Activated gamma-delta T cell treated with anti-CD3 and anti-CD28 coated beads, Interleukin-2, amount 50 U/mL, for 16 hours (primary cell): ENCODE measurements at regions not wholly inside any gene's neighbourhood (a gene's known extent, or its start where the extent isn't known, plus 50 kb on each side); places are given as distances from the start of the nearest gene placed in this dataset.
A peak's percentile ranks its signal among the peaks of the same experiment; 100 is the strongest.

ENCODE experiments used
- DNase-seq: peaks from one replicate; pipeline ENCODE4 v3.0.0-alpha.2; 2020; ENCODE audit warnings: low read depth

DNA sequence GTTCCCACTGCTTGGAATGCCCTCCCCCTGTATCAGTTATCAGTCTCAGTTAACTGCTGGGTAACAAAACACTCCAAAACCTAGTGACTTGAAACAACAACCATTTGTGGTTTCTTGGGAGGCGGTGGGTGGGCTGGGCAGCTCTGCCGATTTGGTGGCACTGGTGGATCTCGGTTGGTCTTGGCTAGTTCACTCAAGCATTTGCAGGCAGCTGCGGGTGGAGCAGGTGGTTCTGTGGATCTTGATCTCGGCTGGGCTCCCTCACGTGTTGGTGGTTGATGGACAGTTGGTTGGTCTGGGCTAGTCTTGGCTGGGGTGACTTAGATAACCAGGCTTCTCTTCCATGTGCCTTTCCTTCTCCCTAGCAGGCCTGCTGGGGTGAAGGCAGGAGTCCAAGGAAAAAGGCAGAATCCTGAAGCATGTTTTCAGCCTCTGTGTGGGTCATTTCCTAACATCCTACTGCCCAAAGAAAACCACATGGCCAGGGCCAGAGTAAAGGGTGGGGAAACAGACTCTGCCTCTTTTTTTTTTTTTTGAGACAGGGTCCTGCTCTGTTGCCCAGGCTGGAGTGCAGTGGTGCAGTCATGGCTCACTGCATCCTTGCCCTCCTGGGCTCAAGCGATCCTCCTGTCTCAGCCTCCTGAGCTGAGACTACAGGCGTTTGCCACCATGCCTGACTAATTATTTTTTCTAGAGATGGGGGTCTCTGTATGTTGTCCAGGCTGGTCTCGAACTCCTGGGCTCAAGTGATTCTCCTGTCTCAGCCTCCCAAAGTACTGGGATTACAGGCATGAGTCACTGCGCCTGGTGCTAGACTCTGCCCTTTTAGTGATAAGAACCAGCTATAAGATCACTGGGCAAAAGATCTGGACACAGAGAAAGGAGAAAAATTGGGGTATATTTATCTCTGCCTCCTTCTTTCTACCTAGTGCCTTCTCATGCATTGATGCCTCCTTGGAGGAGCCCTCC, 183.7 kb downstream of the RGS3 start:
- DNase-seq, result no peak

DNA sequence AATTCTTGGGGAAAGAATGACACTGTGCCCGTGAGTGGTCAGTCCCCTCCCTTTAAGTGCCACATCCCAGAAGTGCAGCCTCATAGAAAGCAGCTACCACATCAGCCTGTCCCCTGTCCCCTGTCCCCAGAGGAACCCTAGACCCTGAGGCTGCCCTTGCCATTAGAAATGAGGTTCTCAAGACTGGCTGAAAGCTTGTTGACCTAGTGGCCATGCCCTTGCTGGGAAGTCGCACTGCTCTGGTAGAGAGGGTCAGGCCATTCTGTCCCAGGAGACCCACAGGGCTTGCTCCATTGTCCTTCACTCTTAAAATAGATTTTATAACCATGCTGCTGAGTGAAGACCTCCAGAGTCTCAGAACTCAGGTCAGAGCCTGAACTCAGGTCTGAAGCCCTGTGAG, 184.5 kb downstream of the RGS3 start:
- no peak for DNase-seq

DNA sequence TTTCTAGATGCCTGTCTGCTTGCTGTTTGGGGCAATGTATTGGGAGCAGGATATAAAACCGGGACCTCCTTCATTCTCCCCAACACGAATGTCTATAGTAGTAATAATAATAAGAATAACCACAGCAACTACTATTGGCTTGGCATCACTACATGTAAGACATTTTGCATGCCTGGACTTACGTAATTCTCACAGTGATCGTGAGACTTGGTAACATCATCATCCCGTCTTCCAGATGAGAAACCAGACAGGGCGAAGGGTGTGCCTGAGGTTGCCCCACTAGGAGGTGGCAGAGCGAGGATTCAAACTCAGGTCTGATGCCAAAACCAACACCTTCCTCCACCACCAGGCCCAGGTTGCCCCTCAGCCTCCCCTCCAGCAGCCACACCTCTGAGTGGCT, 185.1 kb downstream of the RGS3 start:
- no peak for DNase-seq

DNA sequence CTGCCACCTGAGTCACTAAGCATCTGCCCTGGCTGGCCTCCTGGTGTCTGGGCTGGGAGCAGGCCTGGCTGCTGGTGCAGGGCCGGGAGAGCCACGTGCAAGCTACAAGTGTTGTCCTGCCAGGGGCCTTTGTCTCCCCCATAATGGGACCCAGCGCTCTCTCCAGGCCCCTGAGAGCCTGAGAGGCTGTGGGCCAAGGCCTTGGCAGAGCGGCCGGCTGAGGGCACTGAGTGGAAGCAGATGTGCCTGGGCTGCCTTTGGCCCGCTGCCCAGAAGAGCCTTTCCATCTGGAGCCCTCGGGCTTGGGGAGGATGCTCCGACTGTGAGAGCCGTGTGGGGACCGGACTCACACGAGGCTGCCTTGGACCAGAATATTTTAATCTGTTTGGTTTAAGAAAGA, 185.5 kb downstream of the RGS3 start:
- no peak for DNase-seq

DNA sequence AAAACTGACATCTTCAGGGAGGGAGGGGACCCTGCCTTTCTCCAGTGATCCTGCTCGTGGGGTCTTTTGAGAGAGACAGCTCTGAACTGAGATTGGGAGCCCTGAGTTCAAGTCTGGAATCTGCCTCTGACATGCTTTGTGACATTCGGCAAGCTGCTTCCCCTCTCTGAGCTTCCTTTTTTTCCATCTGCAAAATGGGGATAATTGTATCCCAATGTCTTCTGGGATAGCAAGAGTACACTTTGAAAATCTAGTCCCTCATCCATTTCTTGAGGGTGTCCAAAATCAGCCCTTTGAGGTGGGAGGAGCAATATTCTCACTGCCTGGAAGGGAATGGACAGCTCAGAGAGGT, 186.3 kb downstream of the RGS3 start:
- no peak for DNase-seq

DNA sequence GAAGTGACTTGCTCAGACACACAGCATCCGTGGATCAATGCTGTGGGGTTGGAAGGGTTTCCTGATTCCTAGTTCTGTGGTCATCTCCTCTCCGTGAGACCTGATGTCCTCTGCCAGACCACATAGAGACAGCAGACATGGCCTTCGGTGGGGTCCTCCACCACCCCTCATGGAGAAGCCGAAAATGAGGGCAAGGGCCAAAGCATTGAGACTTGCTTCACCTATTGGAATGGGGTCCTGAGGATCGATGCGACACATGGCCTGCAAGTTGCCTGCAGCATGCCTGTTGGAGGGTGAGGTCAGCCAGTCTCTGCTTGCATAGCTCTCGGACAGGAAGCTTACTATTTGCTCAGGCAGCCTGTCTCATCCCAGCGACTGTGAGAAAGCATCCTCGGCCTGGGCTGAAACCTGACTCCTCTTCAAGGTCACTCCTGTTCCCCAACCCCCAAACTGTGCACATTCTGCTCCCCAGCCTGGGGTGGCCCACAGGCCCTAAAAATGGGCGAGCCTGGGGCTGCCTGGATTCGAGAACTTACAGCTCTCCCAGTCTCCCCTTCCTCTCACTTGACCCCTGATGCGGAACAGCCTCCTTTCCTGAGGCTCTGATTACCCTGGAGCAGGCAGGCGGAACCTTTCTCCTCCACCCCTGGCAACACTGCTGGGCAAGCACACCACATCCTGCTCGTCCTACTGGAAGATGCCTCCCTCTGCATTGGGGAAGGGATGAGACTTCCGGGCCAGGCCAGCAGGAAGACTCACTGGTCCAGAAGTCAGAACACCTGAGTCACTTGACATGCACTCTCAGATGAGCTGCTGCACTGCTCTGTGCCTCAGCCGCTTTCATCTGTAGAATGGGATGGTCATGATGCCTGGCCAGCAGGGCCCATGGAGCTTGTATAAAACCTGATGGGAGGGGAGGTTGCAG, 186.9 kb downstream of the RGS3 start:
- no peak for DNase-seq

DNA sequence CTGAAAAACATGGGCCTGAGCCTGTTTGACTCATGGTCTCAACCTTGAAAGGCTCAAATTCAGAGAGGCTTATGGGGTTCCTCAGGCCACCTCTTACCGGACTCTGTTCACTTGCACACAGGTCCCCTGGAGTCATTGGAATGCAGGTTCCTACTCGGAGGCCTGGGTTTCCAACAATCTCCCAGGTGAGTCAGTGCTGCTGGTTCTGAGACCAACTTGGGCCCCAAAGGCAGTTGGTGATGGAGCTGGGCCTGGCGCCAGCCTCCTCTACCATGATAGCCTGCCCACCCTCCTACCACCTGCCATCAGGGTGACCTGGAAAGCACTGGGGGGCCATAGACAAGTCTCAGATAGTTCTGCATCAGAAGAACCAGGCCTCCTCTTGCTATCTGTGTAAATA, 188.4 kb downstream of the RGS3 start:
- DNase-seq, result no peak

DNA sequence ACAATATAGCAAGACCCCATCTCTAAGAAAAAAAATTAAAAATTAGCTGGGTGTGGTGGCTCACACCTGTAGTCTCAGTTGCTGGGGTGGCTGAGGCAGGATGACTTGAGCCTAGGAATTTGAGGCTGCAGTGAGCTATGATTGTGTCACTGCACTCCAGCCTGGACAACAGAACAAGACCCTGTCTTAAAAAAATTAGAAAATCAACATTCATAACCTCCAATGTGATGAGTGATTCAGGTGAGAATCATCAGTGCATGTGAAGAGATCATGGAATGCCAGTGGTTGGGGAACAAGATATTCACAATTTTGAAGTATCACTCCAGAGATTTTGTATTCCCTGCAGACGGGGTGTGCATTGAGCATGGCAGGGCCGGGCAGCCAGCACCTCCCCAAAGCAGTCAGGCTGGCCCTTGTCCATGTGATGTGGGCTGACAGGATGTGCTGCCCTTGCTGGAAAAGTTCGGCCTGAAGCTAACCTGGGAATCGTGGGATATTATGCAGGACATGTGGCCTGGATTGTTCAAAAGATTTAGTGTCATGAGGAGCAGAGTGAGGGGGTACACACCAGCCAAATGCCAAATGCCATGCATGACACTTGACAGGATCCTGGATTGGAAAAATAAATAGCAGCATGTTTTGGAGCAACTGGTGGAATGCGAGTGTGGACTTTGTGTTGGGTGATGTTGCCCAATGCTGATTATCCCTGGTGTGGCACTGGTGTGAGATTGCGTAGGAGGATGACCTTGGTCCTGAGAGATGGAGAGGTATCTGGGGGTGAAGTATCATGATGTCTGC, 189.0 kb downstream of the RGS3 start:
- DNase-seq, result no peak

DNA sequence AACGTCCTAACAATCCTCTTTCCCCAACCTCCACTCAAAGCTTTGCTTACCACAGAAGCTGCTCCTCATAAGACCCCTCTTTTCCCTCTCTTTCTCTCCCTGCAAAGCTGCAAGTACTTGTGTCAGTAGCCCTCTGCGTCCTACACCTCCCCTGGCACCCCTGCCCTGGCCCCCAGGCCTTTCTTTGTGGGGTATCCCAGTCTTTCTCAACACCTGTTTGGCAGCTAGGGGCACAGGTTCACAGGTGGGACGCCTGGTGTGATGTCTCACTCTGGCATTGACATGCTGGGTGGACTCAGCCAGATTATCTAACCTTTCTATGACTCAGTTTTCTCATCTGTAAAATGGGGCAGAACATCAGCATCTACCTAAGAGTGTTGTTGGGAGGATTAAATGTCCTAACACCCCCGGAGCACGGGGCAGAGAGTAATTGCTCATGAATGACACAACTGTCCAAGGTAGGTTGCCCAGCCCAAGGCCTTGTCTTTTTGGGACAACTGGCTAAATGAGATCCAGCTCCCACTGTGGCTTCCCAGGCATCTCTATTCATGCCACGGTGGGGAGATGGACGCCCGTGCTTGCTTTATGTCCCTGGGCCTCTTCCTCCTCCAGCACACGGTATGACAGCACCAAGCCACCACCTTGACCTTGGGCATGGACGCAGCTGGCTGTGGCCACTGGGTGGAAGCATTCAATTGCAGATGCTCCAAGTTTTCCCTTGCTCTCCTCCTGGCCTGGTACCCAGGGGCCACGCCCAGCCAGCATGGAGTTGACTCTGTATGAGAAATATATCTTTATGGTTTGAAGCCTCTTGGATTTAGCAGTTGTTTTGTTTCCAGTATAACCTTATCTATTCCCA, 190.4 kb downstream of the RGS3 start:
- DNase-seq, result no peak

DNA sequence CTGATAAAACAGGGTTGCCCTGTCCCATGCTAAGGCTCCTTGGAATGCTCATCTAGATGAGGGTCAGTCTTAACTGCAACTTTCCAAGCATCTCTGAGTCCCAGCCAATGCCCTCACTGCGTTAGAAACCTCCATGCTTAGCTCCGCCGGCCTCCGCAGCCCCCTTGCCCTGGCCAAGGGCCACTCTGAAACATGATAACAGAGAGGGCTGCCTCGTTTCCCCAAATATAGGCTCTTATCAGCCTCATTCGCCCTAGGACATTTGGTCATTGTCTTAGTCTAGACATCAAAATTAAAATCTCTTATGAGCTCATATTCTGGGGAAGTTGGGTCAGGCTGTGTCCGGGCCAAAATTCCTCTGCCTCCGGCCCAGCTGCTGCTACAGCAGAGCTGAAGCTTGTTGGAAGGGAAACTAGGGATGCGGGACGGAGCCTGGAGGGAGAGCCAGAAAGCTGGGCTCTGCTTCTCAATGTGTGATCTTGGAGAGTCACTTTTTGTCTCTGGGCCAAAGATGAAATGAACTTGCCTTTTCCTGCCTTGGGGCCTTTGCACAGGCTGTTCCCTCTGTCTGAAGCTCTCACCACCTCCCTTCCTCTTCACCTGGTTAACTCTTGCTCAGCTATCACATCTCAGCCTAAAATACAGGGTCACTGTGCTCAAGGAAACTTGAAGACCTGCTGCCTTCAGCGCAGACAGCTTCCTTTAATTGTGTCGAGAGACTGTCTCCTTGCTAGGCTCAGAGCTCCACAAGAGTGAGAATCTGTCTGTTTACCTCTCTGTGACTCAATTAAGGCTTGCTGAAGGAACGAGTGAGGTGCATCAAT, 191.3 kb downstream of the RGS3 start:
- DNase-seq, result no peak

DNA sequence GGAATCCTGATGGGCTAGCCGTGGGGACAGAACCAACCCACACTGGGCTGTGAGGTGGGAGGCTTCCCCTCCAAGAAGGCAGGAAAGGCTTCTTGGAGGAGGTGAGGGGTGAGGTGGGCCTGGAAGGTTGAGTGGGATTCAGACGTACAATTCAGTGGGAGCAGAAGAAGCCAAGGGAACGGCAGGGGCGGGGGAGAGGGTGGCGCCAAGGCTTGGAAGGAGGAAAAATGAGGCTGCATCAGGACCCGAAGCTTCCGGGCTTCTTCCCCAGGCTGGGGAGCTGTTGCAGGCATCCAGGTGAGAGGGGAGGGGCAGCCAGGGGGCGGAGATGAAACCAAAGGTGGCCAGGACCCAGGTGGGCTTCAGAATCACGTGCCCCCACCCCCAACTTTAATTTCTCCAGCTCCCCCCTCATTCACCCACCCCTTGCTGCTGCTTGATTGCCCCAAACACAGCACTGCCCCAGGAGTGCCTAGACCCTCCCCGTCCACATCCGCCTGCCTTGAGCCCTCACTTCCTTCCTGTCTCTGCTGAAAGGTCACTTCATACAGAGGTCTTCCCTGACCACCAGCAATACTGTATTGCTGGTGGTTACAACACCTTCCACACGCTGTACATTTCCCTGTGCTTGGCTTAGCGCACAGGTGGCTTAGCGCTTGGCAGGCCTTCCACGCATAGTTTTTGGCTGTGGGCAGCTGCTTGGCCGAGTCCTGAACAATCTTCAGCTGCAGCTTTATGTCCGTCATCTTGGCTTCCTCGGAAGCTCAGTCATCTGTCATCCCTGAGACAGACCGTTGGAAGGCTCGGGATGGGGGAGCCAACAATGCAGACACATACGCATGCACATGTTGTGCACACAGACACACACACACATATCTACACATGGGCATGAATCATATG, 193.5 kb downstream of the RGS3 start:
- DNase-seq, result no peak

DNA sequence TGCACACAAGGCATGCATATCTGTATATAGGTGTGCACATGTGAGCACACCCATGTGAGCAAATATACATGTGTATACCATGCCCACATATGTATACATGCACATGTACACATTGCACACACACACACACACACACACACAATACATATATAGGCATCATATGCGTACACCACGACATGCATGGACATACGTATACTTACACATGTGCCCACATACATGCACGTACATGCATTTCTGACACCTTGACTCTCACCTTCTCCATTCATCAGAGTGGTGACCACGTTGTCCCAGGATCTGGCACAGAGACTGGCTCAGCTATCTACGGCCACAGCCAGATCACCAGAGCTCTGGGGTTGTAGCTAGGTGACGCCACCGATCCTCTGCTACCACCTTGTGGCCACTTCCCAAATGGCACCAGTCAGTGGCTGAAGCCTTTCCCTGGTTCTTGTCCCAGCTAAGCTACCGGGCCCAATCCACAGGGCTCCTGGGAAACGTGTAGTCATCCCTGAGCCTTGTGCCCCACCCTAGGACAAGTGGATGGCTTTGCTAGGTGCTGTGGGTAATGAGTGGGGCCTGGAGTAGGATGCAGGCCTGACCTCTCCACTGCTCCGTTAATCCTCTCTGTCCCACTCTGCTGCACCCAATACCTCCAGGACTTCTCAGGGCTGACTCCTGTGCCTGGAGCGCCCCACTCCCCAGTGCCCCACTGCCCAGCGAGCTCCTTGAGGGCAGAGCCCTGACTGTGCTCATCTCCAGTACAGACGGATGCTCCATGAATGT, 194.4 kb downstream of the RGS3 start:
- DNase-seq, result peak; percentile 69

DNA sequence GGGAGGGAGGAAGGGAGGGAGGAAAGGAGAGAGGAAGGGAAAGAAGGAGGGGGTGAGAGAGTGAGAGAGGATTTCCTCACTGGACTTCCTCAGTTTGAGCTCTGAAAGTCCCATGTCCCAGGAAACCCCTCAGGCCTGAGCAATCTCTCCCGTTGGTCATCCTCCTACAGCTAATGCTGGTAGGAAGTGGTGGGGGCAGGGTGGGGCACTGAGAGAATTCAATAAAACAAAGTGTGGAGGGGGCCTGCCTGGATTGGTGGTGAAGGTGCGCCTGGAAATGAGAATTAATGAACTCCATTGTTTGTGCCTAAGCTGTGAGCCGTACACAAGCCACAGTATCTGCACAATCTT, 195.0 kb downstream of the RGS3 start:
- DNase-seq, result no peak

DNA sequence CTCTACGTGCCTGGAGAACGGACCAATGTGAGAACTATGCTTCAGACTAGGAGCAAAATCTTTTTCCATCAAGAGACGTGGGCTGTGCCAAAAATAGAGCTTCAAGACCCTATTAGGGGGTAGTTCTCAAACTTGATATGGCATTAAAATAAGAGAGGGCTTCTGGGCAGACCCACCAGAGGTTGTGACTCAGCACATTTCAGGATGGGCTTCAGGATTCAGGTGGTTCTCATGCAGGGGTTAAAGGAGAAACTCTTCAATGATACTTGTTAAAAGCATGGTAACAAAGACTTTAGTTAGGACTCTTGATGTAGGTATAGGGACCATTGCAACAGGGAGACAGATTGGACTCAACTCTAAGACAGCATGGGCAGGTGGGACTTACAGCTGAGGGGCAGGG, 195.5 kb downstream of the RGS3 start:
- no peak for DNase-seq

DNA sequence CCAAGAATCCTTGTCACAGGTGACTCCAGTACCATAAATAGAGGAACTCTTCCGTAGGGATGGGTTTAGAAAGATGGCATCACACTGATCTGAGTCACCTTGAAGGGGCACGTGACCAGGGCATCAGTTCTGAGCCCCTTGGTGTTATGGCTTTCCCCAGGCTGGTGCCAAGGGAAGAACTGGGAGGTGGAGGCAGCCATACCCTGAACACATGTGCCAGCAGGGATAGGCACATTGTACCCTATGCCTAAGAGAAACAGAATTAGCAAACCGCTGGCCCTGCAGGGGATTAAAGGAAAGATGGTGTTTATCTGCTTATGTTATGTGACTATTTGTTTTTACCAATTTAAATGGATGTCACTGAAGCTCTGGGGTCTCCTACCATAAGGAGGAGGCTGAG, 196.2 kb downstream of the RGS3 start:
- no peak for DNase-seq

DNA sequence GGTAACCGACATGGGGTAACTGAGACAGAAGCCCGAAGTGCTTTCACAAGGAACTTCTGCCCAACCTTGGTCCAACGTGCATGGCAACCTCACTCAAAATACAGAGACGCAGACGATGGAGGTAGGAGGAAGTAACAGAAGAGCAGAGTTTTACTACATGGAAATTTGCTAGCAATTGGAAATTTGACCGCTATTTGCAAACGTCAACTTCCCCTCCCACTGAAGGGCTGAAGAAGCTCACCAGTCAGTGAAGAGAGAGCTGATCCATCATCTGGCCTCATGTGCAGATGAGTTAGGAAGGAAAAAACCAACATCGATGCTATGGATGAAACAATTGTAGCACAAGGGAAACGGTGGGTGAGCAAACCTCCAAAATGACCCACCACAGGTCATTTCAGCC, 196.7 kb downstream of the RGS3 start:
- DNase-seq, result no peak

DNA sequence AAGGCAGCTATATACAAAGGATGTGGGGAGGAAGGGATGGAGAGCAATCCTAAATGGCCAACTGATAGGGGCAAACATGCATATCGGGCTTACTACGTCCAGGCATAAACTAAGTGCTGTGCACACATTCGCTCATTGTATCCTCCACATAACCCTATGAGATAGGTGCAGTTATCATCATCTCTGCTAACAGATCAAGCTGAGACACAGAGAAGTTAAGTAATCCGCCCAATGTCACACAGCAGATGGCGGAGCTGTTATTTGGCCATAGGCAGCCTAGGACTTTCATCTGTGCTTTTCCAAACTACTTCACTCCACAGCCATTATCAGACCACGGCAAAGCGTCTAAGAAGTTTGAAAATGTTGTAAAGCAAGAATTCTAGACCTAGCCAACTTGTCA, 197.5 kb downstream of the RGS3 start:
- DNase-seq, result no peak

DNA sequence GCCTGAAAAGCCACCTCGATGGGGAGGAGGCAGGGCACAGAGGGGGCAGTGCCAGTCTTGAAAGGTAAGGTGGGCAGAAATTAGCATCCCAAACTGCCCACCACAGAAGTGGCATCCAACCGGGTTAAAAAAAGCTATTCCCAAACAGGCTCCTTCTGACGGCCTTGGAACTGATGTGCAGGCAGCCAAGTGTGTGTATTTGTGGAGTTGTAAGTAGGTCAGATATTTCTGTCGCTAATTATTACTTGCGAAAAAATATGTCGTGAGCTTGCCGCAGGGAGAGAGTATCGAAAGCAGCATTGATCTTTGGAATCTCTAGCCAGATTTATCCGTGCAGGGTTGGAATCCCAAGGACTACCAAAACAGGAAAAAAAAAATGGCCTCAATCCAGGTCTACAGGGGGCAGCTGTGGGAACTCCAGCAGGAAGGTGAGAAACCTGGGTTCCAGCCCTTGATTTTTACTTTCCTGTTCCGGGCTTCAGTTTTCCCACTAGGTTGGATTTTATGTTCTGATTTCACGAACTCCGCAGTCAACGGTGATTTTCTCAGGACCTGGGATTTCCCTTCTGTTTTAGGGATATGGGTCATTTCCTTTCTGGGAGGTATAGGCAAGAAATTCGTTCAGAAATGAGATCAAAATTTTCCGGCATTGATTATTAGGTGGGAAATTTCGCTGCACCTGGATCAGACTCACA, 200.8 kb downstream of the RGS3 start:
- DNase-seq, result no peak
